ENCODE measurements at regions not wholly inside any gene's neighbourhood (a gene's known extent, or its start where the extent isn't known, plus 50 kb on each side); places are given as distances from the start of the nearest gene placed in this dataset.

DNA sequence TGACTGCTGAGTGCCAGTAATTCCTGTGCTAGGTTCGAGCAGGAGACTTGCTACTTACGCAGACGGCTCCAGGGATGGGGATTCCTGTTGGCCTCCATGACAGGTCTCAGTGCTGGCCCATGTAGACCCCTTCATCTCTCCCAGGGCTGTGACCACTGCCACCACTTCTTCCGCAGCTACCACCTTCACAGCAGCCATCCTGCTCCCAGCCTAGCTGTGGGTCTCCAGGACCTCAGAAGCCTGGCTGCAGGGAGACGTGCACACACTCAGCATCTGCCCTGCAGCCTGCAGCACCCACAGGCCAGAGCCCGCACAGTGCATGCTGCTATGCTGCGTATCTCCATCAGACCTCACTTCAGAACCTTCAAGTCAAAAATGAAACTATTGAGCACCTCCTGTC is 1503.9 kb downstream of the BRD1 start:
- Histone ChIP-seq H3K4me1 (ENCODE audit: insufficient read depth) (no peaks in the 10 kb centered on the region), H3K4me2 (no peak overlapping the region), H4K20me1 (replicated peaks; ENCODE audit: insufficient read depth) (no peaks in the 10 kb centered on the region), H3K4me3 (no peak overlapping the region), H3K79me2 (replicated peaks; ENCODE audit: insufficient read depth) (no peaks in the 10 kb centered on the region), H3F3A (replicated peaks; ENCODE audit: low read depth) (no peaks in the 10 kb centered on the region), H3K27ac (ENCODE audit: low read depth) (no peak overlapping the region), H3K27me3 (ENCODE audit: insufficient read depth) (no peaks in the 10 kb centered on the region), H3K36me3 (ENCODE audit: insufficient read depth) (no peaks in the 10 kb centered on the region), H3K9me2 (ENCODE audit: insufficient read depth) (no peaks in the 10 kb centered on the region), H2AFZ (no peak overlapping the region)
- ATAC-seq (no peak), DNase-seq (ENCODE audit: low spot score) (no peak)
- Mint-ChIP-seq H3K36me3 (ENCODE audit: low read depth) (peaks cover 7% of the 10 kb centered on the region; the same call in 1 of the 3 replicates), H3K4me1 (peaks cover 8% of the 10 kb centered on the region), H3K4me3 (no peak overlapping the region), H3K9me3 (peaks cover 26% of the 10 kb centered on the region), H3K27me3 (ENCODE audit: insufficient read depth, low read depth, poor library complexity) (peaks cover 9% of the 10 kb centered on the region), H3K27ac (no peak overlapping the region)
- no peak for TF ChIP-seq ZNF462 (CRISPR knock-in tag; IDR thresholded peaks at IDR 0.05)
- TF ChIP-seq POLR2AphosphoS5 (IDR thresholded peaks at IDR 0.05; ENCODE audit: low read depth), result no peak
- TF ChIP-seq ZNF114 (CRISPR knock-in tag; IDR thresholded peaks at IDR 0.05), result no peak
- no peak for TF ChIP-seq ZNF331 (CRISPR knock-in tag; IDR thresholded peaks at IDR 0.05; ENCODE audit: low read depth)
- no peak for TF ChIP-seq JUNB (IDR thresholded peaks at IDR 0.05; ENCODE audit: unreplicated experiment)
- no peak for TF ChIP-seq CREB1 (CRISPR knock-in tag; IDR thresholded peaks at IDR 0.05; ENCODE audit: low read depth)
- no peak for TF ChIP-seq STAT1 (IDR thresholded peaks at IDR 0.05; ENCODE audit: unreplicated experiment)
- no peak for TF ChIP-seq EZH2 (IDR thresholded peaks at IDR 0.05; ENCODE audit: low read depth, unreplicated experiment)
- no peak for TF ChIP-seq NANOG (IDR thresholded peaks at IDR 0.05; ENCODE audit: borderline replicate concordance)
- TF ChIP-seq, protein P1, sequence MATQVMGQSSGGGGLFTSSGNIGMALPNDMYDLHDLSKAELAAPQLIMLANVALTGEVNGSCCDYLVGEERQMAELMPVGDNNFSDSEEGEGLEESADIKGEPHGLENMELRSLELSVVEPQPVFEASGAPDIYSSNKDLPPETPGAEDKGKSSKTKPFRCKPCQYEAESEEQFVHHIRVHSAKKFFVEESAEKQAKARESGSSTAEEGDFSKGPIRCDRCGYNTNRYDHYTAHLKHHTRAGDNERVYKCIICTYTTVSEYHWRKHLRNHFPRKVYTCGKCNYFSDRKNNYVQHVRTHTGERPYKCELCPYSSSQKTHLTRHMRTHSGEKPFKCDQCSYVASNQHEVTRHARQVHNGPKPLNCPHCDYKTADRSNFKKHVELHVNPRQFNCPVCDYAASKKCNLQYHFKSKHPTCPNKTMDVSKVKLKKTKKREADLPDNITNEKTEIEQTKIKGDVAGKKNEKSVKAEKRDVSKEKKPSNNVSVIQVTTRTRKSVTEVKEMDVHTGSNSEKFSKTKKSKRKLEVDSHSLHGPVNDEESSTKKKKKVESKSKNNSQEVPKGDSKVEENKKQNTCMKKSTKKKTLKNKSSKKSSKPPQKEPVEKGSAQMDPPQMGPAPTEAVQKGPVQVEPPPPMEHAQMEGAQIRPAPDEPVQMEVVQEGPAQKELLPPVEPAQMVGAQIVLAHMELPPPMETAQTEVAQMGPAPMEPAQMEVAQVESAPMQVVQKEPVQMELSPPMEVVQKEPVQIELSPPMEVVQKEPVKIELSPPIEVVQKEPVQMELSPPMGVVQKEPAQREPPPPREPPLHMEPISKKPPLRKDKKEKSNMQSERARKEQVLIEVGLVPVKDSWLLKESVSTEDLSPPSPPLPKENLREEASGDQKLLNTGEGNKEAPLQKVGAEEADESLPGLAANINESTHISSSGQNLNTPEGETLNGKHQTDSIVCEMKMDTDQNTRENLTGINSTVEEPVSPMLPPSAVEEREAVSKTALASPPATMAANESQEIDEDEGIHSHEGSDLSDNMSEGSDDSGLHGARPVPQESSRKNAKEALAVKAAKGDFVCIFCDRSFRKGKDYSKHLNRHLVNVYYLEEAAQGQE (IDR thresholded peaks at IDR 0.05; ENCODE audit: unreplicated experiment), result no peak
- TF ChIP-seq, protein P2, sequence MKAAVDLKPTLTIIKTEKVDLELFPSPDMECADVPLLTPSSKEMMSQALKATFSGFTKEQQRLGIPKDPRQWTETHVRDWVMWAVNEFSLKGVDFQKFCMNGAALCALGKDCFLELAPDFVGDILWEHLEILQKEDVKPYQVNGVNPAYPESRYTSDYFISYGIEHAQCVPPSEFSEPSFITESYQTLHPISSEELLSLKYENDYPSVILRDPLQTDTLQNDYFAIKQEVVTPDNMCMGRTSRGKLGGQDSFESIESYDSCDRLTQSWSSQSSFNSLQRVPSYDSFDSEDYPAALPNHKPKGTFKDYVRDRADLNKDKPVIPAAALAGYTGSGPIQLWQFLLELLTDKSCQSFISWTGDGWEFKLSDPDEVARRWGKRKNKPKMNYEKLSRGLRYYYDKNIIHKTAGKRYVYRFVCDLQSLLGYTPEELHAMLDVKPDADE (IDR thresholded peaks at IDR 0.05), result no peak
- TF ChIP-seq, protein P3, sequence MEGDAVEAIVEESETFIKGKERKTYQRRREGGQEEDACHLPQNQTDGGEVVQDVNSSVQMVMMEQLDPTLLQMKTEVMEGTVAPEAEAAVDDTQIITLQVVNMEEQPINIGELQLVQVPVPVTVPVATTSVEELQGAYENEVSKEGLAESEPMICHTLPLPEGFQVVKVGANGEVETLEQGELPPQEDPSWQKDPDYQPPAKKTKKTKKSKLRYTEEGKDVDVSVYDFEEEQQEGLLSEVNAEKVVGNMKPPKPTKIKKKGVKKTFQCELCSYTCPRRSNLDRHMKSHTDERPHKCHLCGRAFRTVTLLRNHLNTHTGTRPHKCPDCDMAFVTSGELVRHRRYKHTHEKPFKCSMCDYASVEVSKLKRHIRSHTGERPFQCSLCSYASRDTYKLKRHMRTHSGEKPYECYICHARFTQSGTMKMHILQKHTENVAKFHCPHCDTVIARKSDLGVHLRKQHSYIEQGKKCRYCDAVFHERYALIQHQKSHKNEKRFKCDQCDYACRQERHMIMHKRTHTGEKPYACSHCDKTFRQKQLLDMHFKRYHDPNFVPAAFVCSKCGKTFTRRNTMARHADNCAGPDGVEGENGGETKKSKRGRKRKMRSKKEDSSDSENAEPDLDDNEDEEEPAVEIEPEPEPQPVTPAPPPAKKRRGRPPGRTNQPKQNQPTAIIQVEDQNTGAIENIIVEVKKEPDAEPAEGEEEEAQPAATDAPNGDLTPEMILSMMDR (conservative IDR thresholded peaks at IDR 0.05; ENCODE audit: low read depth in 2 of 2), result no peak
- no peak for TF ChIP-seq EZH2phosphoT487 (IDR thresholded peaks at IDR 0.05; ENCODE audit: unreplicated experiment)

Measured in GM23338 (cell line).